ENCODE measurements at regions not wholly inside any gene's neighbourhood (a gene's known extent, or its start where the extent isn't known, plus 50 kb on each side); places are given as distances from the start of the nearest gene placed in this dataset.

DNA sequence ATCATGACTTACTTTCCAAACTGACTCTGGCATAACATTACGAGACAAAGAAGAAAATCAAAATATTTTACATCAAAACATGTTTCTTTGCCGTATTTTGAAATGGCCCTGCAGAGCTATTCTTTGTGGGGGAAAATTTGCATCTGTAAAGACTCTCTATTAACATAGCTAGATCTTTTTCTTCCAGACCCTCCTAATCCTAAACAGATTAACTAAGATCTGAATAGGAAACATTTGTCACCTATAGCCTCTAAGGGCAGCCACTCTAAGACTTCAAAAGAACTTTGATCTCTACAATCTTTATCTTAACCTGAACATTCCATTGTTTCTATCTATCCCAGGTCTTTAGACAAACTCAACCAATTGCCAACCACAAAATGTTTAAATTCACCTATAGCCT lies 176.6 kb upstream of the CENPE start:
- Histone ChIP-seq H3K4me3 (no peak overlapping the region), H3K4me2 (no peak overlapping the region), H3K9me3 (no peaks in the 10 kb centered on the region), H3K4me1 (no peaks in the 10 kb centered on the region), H3K27ac (no peak overlapping the region)
- TF ChIP-seq JUN (IDR thresholded peaks at IDR 0.05) (no peak), EHF (CRISPR knock-in tag; IDR thresholded peaks at IDR 0.05) (no peak), EP300 (IDR thresholded peaks at IDR 0.05) (no peak), BHLHE40 (IDR thresholded peaks at IDR 0.05; ENCODE audit: low read depth, low read length) (no peak), HDAC2 (IDR thresholded peaks at IDR 0.05) (no peak)
- TF ChIP-seq, protein P1, sequence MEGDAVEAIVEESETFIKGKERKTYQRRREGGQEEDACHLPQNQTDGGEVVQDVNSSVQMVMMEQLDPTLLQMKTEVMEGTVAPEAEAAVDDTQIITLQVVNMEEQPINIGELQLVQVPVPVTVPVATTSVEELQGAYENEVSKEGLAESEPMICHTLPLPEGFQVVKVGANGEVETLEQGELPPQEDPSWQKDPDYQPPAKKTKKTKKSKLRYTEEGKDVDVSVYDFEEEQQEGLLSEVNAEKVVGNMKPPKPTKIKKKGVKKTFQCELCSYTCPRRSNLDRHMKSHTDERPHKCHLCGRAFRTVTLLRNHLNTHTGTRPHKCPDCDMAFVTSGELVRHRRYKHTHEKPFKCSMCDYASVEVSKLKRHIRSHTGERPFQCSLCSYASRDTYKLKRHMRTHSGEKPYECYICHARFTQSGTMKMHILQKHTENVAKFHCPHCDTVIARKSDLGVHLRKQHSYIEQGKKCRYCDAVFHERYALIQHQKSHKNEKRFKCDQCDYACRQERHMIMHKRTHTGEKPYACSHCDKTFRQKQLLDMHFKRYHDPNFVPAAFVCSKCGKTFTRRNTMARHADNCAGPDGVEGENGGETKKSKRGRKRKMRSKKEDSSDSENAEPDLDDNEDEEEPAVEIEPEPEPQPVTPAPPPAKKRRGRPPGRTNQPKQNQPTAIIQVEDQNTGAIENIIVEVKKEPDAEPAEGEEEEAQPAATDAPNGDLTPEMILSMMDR (IDR thresholded peaks at IDR 0.05), result no peak
- TF ChIP-seq, protein P2, sequence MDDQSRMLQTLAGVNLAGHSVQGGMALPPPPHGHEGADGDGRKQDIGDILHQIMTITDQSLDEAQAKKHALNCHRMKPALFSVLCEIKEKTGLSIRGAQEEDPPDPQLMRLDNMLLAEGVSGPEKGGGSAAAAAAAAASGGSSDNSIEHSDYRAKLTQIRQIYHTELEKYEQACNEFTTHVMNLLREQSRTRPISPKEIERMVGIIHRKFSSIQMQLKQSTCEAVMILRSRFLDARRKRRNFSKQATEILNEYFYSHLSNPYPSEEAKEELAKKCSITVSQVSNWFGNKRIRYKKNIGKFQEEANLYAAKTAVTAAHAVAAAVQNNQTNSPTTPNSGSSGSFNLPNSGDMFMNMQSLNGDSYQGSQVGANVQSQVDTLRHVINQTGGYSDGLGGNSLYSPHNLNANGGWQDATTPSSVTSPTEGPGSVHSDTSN (IDR thresholded peaks at IDR 0.05), result no peak
- TF ChIP-seq, protein P3, sequence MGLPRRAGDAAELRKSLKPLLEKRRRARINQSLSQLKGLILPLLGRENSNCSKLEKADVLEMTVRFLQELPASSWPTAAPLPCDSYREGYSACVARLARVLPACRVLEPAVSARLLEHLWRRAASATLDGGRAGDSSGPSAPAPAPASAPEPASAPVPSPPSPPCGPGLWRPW (IDR thresholded peaks at IDR 0.05), result no peak
- DNase-seq (ENCODE audit: low read depth in 1 of 2, low spot score in 1 of 2) (no peak), FAIRE-seq (no peak), ATAC-seq (no peak)
- POLR2A ChIA-PET, result no interaction called here
- CTCF ChIA-PET, result no interaction called here
- 39% methylated on average over 2 of the region's 2 CpGs for WGBS (ENCODE audit: missing lambda C conversion rate)

DNA sequence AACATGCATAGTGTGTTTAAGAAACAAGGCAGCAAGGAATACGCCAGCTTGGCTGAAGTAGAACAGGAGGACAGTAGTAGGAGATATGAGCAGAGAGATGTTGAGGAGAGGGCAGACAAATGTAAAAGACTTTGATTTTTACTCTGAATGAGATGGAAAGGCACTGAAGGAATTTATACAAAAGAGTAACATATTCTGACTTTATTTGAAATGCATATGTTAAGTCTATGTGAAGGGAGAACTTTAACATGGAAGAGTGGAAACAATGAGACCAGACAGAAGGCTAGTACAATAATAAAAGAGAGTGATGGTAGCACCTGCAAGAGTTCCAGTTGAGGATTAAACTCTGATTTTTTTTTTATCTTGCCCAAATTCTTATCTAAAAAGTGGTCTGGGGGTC lies 176.2 kb upstream of the CENPE start:
- 62% methylated on average over 1 of the region's 1 CpG for WGBS (ENCODE audit: missing lambda C conversion rate)
- FAIRE-seq, result no peak
- ChIA-PET POLR2A (no interaction called here), CTCF (no interaction called here)
- TF ChIP-seq JUN (IDR thresholded peaks at IDR 0.05), result no peak
- TF ChIP-seq RAD21 (conservative IDR thresholded peaks at IDR 0.05 in 1 of 2, IDR thresholded peaks at IDR 0.05 in 1 of 2), result no peak
- TF ChIP-seq RARB (CRISPR knock-in tag; IDR thresholded peaks at IDR 0.05), result no peak
- no peak for TF ChIP-seq TP53 (CRISPR knock-in tag; IDR thresholded peaks at IDR 0.05)
- TF ChIP-seq, protein P4, sequence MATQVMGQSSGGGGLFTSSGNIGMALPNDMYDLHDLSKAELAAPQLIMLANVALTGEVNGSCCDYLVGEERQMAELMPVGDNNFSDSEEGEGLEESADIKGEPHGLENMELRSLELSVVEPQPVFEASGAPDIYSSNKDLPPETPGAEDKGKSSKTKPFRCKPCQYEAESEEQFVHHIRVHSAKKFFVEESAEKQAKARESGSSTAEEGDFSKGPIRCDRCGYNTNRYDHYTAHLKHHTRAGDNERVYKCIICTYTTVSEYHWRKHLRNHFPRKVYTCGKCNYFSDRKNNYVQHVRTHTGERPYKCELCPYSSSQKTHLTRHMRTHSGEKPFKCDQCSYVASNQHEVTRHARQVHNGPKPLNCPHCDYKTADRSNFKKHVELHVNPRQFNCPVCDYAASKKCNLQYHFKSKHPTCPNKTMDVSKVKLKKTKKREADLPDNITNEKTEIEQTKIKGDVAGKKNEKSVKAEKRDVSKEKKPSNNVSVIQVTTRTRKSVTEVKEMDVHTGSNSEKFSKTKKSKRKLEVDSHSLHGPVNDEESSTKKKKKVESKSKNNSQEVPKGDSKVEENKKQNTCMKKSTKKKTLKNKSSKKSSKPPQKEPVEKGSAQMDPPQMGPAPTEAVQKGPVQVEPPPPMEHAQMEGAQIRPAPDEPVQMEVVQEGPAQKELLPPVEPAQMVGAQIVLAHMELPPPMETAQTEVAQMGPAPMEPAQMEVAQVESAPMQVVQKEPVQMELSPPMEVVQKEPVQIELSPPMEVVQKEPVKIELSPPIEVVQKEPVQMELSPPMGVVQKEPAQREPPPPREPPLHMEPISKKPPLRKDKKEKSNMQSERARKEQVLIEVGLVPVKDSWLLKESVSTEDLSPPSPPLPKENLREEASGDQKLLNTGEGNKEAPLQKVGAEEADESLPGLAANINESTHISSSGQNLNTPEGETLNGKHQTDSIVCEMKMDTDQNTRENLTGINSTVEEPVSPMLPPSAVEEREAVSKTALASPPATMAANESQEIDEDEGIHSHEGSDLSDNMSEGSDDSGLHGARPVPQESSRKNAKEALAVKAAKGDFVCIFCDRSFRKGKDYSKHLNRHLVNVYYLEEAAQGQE (IDR thresholded peaks at IDR 0.05), result no peak
- no peak for TF ChIP-seq SMC3 (IDR thresholded peaks at IDR 0.05)
- TF ChIP-seq, protein P5, sequence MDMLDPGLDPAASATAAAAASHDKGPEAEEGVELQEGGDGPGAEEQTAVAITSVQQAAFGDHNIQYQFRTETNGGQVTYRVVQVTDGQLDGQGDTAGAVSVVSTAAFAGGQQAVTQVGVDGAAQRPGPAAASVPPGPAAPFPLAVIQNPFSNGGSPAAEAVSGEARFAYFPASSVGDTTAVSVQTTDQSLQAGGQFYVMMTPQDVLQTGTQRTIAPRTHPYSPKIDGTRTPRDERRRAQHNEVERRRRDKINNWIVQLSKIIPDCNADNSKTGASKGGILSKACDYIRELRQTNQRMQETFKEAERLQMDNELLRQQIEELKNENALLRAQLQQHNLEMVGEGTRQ (IDR thresholded peaks at IDR 0.05), result no peak
- no peak for TF ChIP-seq RCOR1 (IDR thresholded peaks at IDR 0.05; ENCODE audit: low read depth, low read length)
- no peak for TF ChIP-seq POLR2A (IDR thresholded peaks at IDR 0.05; ENCODE audit: low read length)
- TF ChIP-seq MAZ (IDR thresholded peaks at IDR 0.05; ENCODE audit: borderline replicate concordance, low read depth, low read length), result no peak
- TF ChIP-seq ESRRA (IDR thresholded peaks at IDR 0.05; ENCODE audit: borderline replicate concordance, low read length), result no peak
- no peak for TF ChIP-seq MYC (IDR thresholded peaks at IDR 0.05; ENCODE audit: borderline replicate concordance, low read length)
- TF ChIP-seq FOSL2 (IDR thresholded peaks at IDR 0.05), result no peak
- TF ChIP-seq FOSL2 (CRISPR knock-in tag; IDR thresholded peaks at IDR 0.05), result no peak
- TF ChIP-seq TFCP2L1 (CRISPR knock-in tag; IDR thresholded peaks at IDR 0.05), result no peak
- no peak for TF ChIP-seq NPAS2 (CRISPR knock-in tag; IDR thresholded peaks at IDR 0.05; ENCODE audit: borderline replicate concordance)
- TF ChIP-seq ZSCAN20 (CRISPR knock-in tag; IDR thresholded peaks at IDR 0.05), result no peak
- TF ChIP-seq, protein P3 (IDR thresholded peaks at IDR 0.05), result no peak
- TF ChIP-seq, protein P1 (IDR thresholded peaks at IDR 0.05), result no peak
- TF ChIP-seq HOXB13 (CRISPR knock-in tag; IDR thresholded peaks at IDR 0.05; ENCODE audit: low read depth), result no peak
- no peak for TF ChIP-seq NFE2L2 (conservative IDR thresholded peaks at IDR 0.05; ENCODE audit: low read length)
- DNase-seq (ENCODE audit: low read depth in 1 of 2, low spot score in 1 of 2), result no peak
- ATAC-seq, result no peak
- Histone ChIP-seq H3K9me3 (no peaks in the 10 kb centered on the region), H3K27ac (no peak overlapping the region), H3K4me2 (no peak overlapping the region), H3K4me3 (no peak overlapping the region), H3K4me1 (no peaks in the 10 kb centered on the region)
